HCT116 (cell line): ENCODE measurements at regions not wholly inside any gene's neighbourhood (a gene's known extent, or its start where the extent isn't known, plus 50 kb on each side); places are given as distances from the start of the nearest gene placed in this dataset.

Experiments used
- ATAC-seq: fragments of 200-7000 bp; cut with Tn5 transposase; 2 replicates; pipeline ENCODE4 v1.9.1; 2020; ENCODE audit warnings: mild to moderate bottlenecking, moderate library complexity
- BruUV-seq: library from RNA; stranded (reverse); fragments of 400-500 nt; replicated peaks from 2 replicates; lab custom pipeline; 2021; lab: Mats Ljungman, UMichigan
- CTCF ChIA-PET: fragments of 300-600 bp; sonication (Branson Sonifier 250); formaldehyde crosslinking; loops from one replicate; lab custom pipeline; 2021; ENCODE audit warnings: antibody characterized with exemption; lab: Charles Lee
- POLR2A ChIA-PET: fragments of 300-600, 350-600 bp; sonication (Branson Sonifier 250); formaldehyde crosslinking; loops from one replicate; lab custom pipeline; 2021; ENCODE audit warnings: antibody characterized with exemption; lab: Charles Lee
- RAD21 ChIA-PET, 2 experiments: fragments of 300-600 bp; sonication (Branson Sonifier 250); formaldehyde crosslinking; loops; one replicate each; lab custom pipeline; 2023; ENCODE audit warnings: low total read pairs in 2 of 2; ENCODE audit not compliant: uncharacterized antibody in 2 of 2, unreplicated experiment in 2 of 2, low non-redundant PET in 1 of 2; lab: Charles Lee
- DNase-seq: peaks from one replicate; pipeline ENCODE4 v3.0.0-alpha.2; 2010; ENCODE audit warnings: low read depth, low spot score
- H2AFZ ChIP-seq: fragments of 200-600 bp; shearing (Covaris generic), sonication (generic); 2 replicates; pipeline ENCODE4 v1.6.1; 2017; ENCODE audit warnings: low read depth, mixed run types, mixed read lengths, antibody characterized with exemption, low read length; ENCODE audit not compliant: poor library complexity, severe bottlenecking
- H3K27ac ChIP-seq: 2 replicates; pipeline ENCODE4 v1.5.1; 2012; ENCODE audit warnings: low read depth, low read length
- H3K27me3 ChIP-seq: fragments of 200-600 bp; sonication (generic); 2 replicates; pipeline ENCODE4 v1.6.1; 2016; ENCODE audit warnings: mixed run types, low read length, mixed read lengths; ENCODE audit not compliant: insufficient read depth
- H3K36me3 ChIP-seq, 2 experiments: fragments of 200-500 bp in 1 of 2; fragments of 200-600 bp in 1 of 2; sonication (Bioruptor generic) in 1 of 2; sonication (generic) in 1 of 2; 2 replicates each; pipeline versions ENCODE4 v1.5.1 to v1.6.1; 2014 to 2016; ENCODE audit warnings: low read length in 2 of 2, inconsistent platforms in 1 of 2, mixed read lengths in 1 of 2, mixed run types in 1 of 2; ENCODE audit not compliant: insufficient read depth in 2 of 2, control insufficient read depth in 1 of 2
- H3K4me1 ChIP-seq, 2 experiments: fragments of 200-600 bp in 1 of 2; sonication (generic) in 1 of 2; 2 replicates each; pipeline versions ENCODE4 v1.5.1 to v1.6.1; 2012 to 2017; ENCODE audit warnings: low read length in 2 of 2, inconsistent platforms in 1 of 2, mild to moderate bottlenecking in 1 of 2, mixed read lengths in 1 of 2, mixed run types in 1 of 2, moderate library complexity in 1 of 2; ENCODE audit not compliant: insufficient read depth in 2 of 2, control insufficient read depth in 1 of 2
- H3K4me2 ChIP-seq: fragments of 200-600 bp; sonication (generic); 2 replicates; pipeline ENCODE4 v1.6.1; 2017; ENCODE audit warnings: mixed run types, low read length, mixed read lengths
- H3K4me3 ChIP-seq, 2 experiments: fragments of 200-600 bp in 1 of 2; sonication (generic) in 1 of 2; replicated peaks in 1 of 2; 2 replicates each; pipeline ENCODE4 v1.5.1; 2011 to 2016; ENCODE audit warnings: low read length in 2 of 2, control low read depth in 1 of 2, low read depth in 1 of 2, mild to moderate bottlenecking in 1 of 2, mixed read lengths in 1 of 2, mixed run types in 1 of 2
- H3K79me2 ChIP-seq: fragments of 200-600 bp; sonication (generic); 2 replicates; pipeline ENCODE4 v1.6.1; 2017; ENCODE audit warnings: mild to moderate bottlenecking, mixed run types, low read length, moderate library complexity, mixed read lengths; ENCODE audit not compliant: insufficient read depth
- H3K9ac ChIP-seq: fragments of 200-600 bp; sonication (generic); 2 replicates; pipeline ENCODE4 v1.6.1; 2016; ENCODE audit warnings: low read length, mixed read lengths
- H3K9me2 ChIP-seq: fragments of 200-600 bp; sonication (generic), shearing (Covaris generic); 2 replicates; pipeline ENCODE4 v1.6.1; 2017; ENCODE audit warnings: mixed run types, mild to moderate bottlenecking, moderate library complexity; ENCODE audit not compliant: insufficient read depth
- H3K9me3 ChIP-seq, 2 experiments: fragments of 200-500 bp in 1 of 2; fragments of 200-600 bp in 1 of 2; sonication (Bioruptor generic) in 1 of 2; sonication (generic) in 1 of 2; 2 replicates each; pipeline ENCODE4 v1.6.1; 2014 to 2017; ENCODE audit warnings: low read length in 2 of 2, mixed read lengths in 2 of 2, inconsistent platforms in 1 of 2, low read depth in 1 of 2, mild to moderate bottlenecking in 1 of 2, mixed run types in 1 of 2, moderate library complexity in 1 of 2; ENCODE audit not compliant: control insufficient read depth in 1 of 2, insufficient read depth in 1 of 2
- H4K20me1 ChIP-seq: fragments of 200-600 bp; sonication (generic), shearing (Covaris generic); 2 replicates; pipeline ENCODE4 v1.6.1; 2017; ENCODE audit warnings: mixed run types, mild to moderate bottlenecking, moderate library complexity; ENCODE audit not compliant: insufficient read depth
- EGR1 ChIP-seq: IDR thresholded peaks from 2 replicates; pipeline ENCODE4 v1.6.1; 2012; ENCODE audit warnings: low read depth
- ELF1 ChIP-seq: IDR thresholded peaks from 2 replicates; pipeline ENCODE4 v1.6.1; 2012; ENCODE audit warnings: low read depth, borderline replicate concordance
- EZH2 ChIP-seq: fragments of 200-600 bp; sonication (generic); IDR thresholded peaks from 2 replicates; pipeline ENCODE4 v1.6.1; 2017; ENCODE audit warnings: antibody characterized with exemption, mixed run types
- EZH2phosphoT487 ChIP-seq: fragments of 200-600 bp; IDR thresholded peaks from 2 replicates; pipeline ENCODE4 v1.6.1; 2018; ENCODE audit warnings: antibody characterized with exemption, borderline replicate concordance
- JUND ChIP-seq: IDR thresholded peaks from 2 replicates; pipeline ENCODE4 v1.6.1; 2012
- intact Hi-C: fragments of 100-400 bp; cut with micrococcal nuclease; formaldehyde crosslinking; loops from 2 replicates; pipeline ENCODE4 v1.10.0; 2022
- TF ChIP-seq, protein P1 (sequence below): IDR thresholded peaks from 2 replicates; pipeline ENCODE4 v1.6.1; 2011; ENCODE audit warnings: mild to moderate bottlenecking, low read length, moderate library complexity; ENCODE audit not compliant: insufficient replicate concordance; ENCODE audit errors: extremely low read depth
- TF ChIP-seq, protein P2 (sequence below): IDR thresholded peaks from 2 replicates; pipeline ENCODE4 v1.6.1; 2012

DNA sequence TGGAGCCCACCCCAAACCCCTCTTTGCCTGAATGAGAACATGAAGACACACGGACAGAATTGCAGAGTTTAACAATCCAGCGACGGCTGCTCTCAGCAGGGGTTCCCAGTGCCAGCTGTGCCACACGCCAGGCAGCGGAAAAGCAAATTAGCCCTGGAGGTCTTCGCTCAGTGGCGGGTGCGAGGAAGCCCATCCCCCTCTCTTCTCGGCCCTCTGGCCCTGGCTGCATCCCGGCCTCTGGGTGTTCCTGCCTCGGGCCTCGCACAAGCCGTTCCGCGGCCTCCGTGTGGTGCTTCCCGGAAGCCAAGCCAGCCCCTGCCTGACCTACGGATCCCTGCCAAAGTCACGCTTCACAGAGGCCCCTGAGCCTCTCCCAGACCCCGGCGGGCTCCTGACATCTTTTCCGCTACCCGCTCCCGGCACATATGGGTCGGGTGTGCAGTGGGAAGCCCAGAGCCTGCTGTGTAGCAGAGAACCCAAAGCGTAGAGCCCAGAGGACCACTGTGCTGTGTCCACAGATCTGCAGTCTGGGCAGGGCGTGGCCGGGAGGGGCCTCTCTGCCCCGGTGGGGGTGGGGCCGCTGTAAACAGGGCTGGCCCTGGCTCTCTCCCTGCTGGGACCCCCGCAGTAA lies 70.7 kb upstream of the GALNT9 start:
- ChIA-PET RAD21 (no interaction called here), POLR2A (no interaction called here), CTCF (no interaction called here)
- H3K27me3 ChIP-seq, result no peaks in the 10 kb centered on the region
- H3K4me2 ChIP-seq, result no peak overlapping the region
- no peaks in the 10 kb centered on the region for H4K20me1 ChIP-seq
- no peak overlapping the region for H3K4me3 ChIP-seq
- H3K9ac ChIP-seq, result no peak overlapping the region
- no peaks in the 10 kb centered on the region for H3K9me3 ChIP-seq
- no peak overlapping the region for H3K27ac ChIP-seq
- BruUV-seq, result no TSS peak
- H3K79me2 ChIP-seq, result no peaks in the 10 kb centered on the region
- DNase-seq (no peak), ATAC-seq (no peak)
- TF ChIP-seq EZH2, result no peak
- intact Hi-C loops, result no loop called here
- H3K4me1 ChIP-seq, result no peaks in the 10 kb centered on the region
- H3K36me3 ChIP-seq, result no peaks in the 10 kb centered on the region
- H3K9me2 ChIP-seq, result no peaks in the 10 kb centered on the region
- H2AFZ ChIP-seq, result no peak overlapping the region

DNA sequence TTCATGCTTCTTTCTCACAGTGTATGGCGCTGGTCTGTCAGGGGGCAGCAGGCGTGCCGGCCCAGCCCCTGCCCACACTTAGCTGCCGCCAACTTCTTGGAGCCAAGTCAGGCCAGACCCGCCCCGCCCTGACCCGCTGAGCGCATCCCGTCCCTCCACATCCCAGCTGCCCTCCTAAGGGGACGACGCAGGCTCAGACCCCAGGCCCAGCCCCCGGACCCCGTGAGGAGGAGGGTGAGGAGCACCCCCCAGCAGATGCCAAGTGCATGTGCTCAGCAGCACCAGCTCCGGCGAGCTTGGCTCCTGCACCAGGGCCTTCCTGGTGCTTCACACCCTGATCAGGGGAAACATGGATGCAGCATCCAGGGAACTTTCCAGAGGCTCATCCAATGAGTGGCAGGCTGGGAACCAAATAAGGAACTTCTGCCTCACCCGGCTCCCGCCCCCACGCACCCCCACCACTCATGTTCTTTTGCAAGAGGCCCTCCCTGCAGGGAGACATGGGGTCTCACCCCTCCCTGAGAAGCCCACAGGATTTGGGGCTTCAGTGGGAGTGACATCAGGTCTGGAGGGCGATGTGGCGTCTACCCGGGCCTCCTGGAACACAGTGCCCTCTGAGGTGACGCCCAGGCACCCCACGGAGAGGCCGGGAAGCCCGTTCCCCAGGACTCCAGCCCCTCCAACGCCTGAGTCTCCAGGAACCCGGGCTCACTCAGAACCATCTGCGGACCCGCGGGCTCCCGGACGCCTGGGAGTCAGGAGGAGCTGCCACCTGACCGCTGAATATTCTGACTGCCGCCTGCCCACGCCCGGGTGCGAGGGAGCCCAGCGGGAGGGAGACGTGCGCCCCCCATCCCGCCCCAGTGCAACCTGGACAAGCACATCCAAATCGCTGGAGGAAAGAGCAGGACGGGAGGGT lies 70.0 kb upstream of the GALNT9 start:
- Histone ChIP-seq H2AFZ (no peak overlapping the region), H3K9me3 (no peaks in the 10 kb centered on the region), H3K27ac (no peak overlapping the region), H4K20me1 (no peaks in the 10 kb centered on the region), H3K4me3 (no peak overlapping the region), H3K4me1 (peaks cover 2 to 5% of the 10 kb centered on the region in 2 experiments), H3K36me3 (no peaks in the 10 kb centered on the region), H3K9ac (no peak overlapping the region), H3K79me2 (no peaks in the 10 kb centered on the region), H3K27me3 (no peaks in the 10 kb centered on the region), H3K9me2 (no peaks in the 10 kb centered on the region), H3K4me2 (no peak overlapping the region)
- intact Hi-C loops, result no loop called here
- RAD21 ChIA-PET, result no interaction called here
- POLR2A ChIA-PET, result no interaction called here
- BruUV-seq, result no TSS peak
- TF ChIP-seq ELF1 (no peak), EZH2 (no peak), JUND (no peak), EZH2phosphoT487 (no peak), EGR1 (no peak)
- TF ChIP-seq, protein P1, sequence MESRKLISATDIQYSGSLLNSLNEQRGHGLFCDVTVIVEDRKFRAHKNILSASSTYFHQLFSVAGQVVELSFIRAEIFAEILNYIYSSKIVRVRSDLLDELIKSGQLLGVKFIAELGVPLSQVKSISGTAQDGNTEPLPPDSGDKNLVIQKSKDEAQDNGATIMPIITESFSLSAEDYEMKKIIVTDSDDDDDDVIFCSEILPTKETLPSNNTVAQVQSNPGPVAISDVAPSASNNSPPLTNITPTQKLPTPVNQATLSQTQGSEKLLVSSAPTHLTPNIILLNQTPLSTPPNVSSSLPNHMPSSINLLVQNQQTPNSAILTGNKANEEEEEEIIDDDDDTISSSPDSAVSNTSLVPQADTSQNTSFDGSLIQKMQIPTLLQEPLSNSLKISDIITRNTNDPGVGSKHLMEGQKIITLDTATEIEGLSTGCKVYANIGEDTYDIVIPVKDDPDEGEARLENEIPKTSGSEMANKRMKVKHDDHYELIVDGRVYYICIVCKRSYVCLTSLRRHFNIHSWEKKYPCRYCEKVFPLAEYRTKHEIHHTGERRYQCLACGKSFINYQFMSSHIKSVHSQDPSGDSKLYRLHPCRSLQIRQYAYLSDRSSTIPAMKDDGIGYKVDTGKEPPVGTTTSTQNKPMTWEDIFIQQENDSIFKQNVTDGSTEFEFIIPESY, result no peak
- TF ChIP-seq, protein P2, sequence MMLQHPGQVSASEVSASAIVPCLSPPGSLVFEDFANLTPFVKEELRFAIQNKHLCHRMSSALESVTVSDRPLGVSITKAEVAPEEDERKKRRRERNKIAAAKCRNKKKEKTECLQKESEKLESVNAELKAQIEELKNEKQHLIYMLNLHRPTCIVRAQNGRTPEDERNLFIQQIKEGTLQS, result no peak
- CTCF ChIA-PET, result no interaction called here
- ATAC-seq (no peak), DNase-seq (no peak)
